ENCODE measurements at regions not wholly inside any gene's neighbourhood (a gene's known extent, or its start where the extent isn't known, plus 50 kb on each side); places are given as distances from the start of the nearest gene placed in this dataset.

DNA sequence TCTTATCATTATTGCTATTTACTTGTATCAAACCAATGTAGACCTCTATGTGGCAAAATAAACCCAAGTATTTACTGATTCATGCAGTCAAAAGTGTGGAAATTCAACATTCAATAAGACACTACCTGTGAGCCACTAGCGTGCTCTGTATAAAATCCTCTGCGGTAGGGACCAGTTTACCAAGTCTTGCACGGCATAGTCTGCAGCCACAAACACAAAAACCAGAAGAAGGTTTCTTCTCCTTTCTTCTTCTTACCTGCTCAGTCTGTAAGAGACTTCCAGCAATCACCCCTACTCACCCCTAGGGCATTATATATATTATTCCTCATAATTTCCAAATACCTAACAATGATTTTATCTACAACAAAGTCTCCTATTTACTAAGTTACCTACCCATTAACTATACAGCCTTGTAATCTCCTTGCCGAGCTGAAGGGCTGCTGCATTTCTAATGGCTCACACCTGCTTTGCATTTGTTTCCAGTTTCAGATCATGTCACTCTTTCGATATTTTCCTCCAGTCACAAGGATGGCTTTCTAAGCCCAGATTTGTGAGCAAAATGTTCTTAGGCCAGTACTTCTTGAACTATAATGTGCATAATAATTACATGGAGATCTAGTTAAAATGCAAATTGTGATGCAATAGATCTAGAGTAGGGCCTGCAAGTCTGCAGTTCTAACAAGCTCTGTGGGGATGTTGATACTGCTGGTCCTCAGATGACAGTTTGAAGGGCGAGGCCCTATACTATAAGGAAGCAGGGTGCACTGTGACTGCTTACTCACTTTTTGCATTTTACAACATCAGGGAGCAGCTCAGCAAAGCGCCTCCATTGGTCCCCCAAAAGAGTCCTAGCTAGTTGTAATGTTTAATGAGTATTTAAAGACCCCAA lies 191.9 kb upstream of the DDI1 start:
- no peak for ATAC-seq
- Mint-ChIP-seq H3K27ac (no peak overlapping the region), H3K4me1 (peaks cover 5% of the 10 kb centered on the region), H3K9me3 (peaks cover 2% of the 10 kb centered on the region), H3K4me3 (no peak overlapping the region), H3K36me3 (no peaks in the 10 kb centered on the region)
- DNase-seq (ENCODE audit: low spot score in 2 of 2), result no peak

DNA sequence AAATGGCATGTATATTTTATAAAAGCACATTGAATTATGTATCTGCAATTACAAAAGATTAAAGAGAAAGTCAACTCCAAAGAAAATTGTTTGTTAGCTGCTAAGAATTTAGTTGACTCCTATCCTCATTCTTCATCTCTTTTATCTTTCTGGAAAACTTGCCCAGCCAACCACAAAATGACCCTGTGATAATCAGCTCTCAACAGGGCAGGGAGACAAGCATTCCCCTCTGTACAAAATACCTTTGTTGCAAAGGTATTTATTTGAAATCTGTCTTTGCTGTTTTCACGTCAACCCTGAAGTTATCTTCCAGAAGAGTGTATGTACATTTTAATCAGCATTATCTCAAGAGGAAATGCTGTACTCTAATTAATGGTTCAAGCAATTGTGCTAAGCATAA lies 191.1 kb upstream of the DDI1 start:
- Mint-ChIP-seq H3K9me3 (peaks cover 2% of the 10 kb centered on the region), H3K36me3 (no peaks in the 10 kb centered on the region), H3K4me3 (no peak overlapping the region), H3K4me1 (peaks cover 5% of the 10 kb centered on the region), H3K27ac (no peak overlapping the region)
- ATAC-seq (no peak), DNase-seq (ENCODE audit: low spot score in 2 of 2) (no peak)

DNA sequence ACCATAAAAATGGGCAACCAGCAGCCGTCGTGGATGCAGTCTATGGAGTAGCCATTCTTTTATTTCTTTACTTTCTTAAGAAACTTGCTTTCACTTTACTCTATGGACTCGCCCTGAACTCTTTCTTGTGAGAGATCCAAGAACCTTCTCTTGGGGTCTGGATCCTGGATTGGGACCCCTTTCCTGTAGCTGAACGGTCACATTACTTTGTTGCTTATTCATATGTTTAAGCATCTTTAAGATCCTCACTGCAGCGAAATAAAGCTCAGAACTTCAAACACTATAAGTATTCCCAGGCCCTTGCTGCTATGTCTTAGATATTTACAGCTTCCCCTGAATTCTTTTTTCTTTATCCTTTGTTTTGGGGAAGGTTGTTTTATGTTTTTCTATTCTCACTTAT lies 187.8 kb upstream of the DDI1 start:
- H3K9me3 Mint-ChIP-seq, result no peaks in the 10 kb centered on the region
- H3K36me3 Mint-ChIP-seq, result no peaks in the 10 kb centered on the region
- DNase-seq (ENCODE audit: low spot score in 2 of 2), result no peak
- H3K4me1 Mint-ChIP-seq, result peaks cover 5% of the 10 kb centered on the region
- ATAC-seq, result no peak
- no peak overlapping the region for H3K27ac Mint-ChIP-seq
- H3K4me3 Mint-ChIP-seq, result no peak overlapping the region

DNA sequence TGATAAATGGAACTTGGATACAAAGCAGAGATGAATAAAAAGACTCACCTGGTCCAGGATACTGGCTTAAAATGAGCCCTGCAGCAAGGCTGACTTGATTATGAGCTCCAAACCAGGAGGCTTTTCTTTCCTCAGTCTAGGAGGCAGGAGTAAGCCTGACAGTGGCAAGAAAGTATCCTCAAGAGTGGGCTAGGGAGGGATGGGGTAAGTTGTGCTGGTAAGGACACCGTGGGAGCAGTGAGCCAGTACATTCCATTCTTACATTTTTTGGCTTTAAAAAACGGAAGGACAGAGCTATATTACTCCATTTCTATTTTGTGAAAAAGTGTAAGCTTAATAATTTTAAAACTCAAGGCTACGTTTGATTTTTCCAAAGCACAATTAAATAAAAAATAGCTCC lies 187.1 kb upstream of the DDI1 start:
- no peak overlapping the region for H3K27ac Mint-ChIP-seq
- H3K4me1 Mint-ChIP-seq, result peaks cover 5% of the 10 kb centered on the region
- H3K4me3 Mint-ChIP-seq, result no peak overlapping the region
- DNase-seq (ENCODE audit: low spot score in 2 of 2), result no peak
- H3K9me3 Mint-ChIP-seq, result no peaks in the 10 kb centered on the region
- ATAC-seq, result no peak
- H3K36me3 Mint-ChIP-seq, result no peaks in the 10 kb centered on the region

DNA sequence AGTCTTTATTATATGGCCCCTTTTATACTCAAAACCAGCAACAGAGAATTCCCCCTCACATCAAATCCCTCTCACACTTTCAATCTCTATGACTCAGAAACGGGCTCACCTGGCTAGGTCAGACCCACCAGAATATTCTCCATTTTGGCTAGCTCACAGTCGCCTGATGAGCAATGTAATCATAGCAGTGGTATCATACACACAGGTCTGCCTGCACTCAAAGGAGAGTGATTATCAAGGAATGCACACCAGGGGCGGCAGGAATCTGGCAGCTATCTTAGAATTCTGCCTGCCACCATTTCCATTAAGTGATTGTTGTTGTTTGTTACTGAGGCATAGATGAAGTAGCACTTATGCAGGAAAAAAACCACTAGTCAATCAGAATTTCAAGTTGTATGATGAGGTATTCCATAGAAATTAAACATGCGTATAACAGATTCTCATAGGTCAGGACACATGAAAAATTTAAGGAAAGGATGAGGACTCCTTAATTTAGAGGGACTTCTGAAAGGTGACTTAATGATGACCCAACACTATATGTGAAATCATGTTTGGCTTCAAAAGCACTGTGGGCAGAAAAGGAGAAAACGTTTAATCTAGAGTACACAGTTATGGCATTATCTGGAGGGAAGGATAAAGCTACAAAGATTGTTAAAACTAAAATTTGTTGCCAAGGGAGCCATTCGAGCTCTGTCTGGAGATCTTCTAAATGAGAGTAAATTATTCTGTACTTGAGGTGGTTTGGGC lies 185.8 kb upstream of the DDI1 start:
- Mint-ChIP-seq H3K4me1 (peaks cover 5% of the 10 kb centered on the region), H3K9me3 (no peaks in the 10 kb centered on the region), H3K4me3 (no peak overlapping the region), H3K36me3 (no peaks in the 10 kb centered on the region), H3K27ac (no peak overlapping the region)
- no peak for DNase-seq (ENCODE audit: low spot score in 2 of 2)
- no peak for ATAC-seq

DNA sequence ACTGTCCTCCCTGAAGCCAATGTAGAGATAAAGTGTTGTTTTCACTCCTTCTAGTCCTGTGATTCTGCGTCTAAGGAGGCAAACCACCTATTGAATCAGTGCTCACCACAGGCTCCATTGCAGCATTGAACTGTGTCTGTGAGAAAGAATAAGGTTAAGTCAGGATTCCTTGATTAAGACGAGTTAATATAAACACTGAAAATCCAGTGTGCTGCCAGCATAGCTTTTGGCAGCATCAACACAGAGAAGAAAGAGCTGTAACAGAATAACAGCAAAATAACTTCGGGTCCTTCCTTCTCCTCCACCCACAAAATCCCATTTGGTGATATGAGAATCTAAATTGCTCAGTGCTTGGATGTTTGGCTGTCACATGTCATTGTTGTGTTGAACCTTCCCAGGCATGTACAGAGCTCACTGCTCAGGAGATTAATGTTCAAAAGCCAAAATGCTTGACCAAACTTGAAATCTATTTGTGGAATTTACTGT lies 185.2 kb upstream of the DDI1 start:
- H3K36me3 Mint-ChIP-seq, result no peaks in the 10 kb centered on the region
- no peaks in the 10 kb centered on the region for H3K9me3 Mint-ChIP-seq
- ATAC-seq, result no peak
- H3K4me3 Mint-ChIP-seq, result no peak overlapping the region
- peaks cover 4% of the 10 kb centered on the region for H3K4me1 Mint-ChIP-seq
- DNase-seq (ENCODE audit: low spot score in 2 of 2), result no peak
- H3K27ac Mint-ChIP-seq, result no peak overlapping the region
